Kidney tubule cell (primary cell): ENCODE measurements at regions not wholly inside any gene's neighbourhood (a gene's known extent, or its start where the extent isn't known, plus 50 kb on each side); places are given as distances from the start of the nearest gene placed in this dataset.
"Not testable (repeated sequence)": the region's sequence is repeated elsewhere in the genome, so short reads cannot be mapped to it uniquely, and the experiment has no call there.

Experiments
- DNase-seq: peaks from one replicate; pipeline ENCODE4 v3.0.0-alpha.2; 2018; ENCODE audit warnings: low spot score

- DNase-seq: no peak
Observed at GRCh38 chr10:124242791-124243190, 149.4 kb upstream of the CHST15 start.

GRCh38 chr10:124242365-124242764 lies 149.0 kb upstream of the CHST15 start:
- DNase-seq: no peak

GRCh38 chr10:124241510-124241909 lies 148.1 kb upstream of the CHST15 start:
- not testable (repeated sequence) for DNase-seq

GRCh38 chr10:124240839-124241291 lies 147.5 kb upstream of the CHST15 start:
- no peak for DNase-seq

- DNase-seq: no peak
Observed at GRCh38 chr10:124239696-124240095, 146.3 kb upstream of the CHST15 start.

GRCh38 chr10:124239134-124239533 lies 145.7 kb upstream of the CHST15 start:
- DNase-seq: no peak

- DNase-seq: peak; percentile 25
Observed at GRCh38 chr10:124238367-124238766, 145.0 kb upstream of the CHST15 start.

GRCh38 chr10:124237282-124237961 lies 144.0 kb upstream of the CHST15 start:
- DNase-seq: no peak

GRCh38 chr10:124236816-124237215 lies 143.4 kb upstream of the CHST15 start:
- no peak for DNase-seq

GRCh38 chr10:124236136-124236535 lies 142.7 kb upstream of the CHST15 start:
- no peak for DNase-seq

GRCh38 chr10:124235232-124235631 lies 141.8 kb upstream of the CHST15 start:
- DNase-seq: no peak

GRCh38 chr10:124233546-124234138 lies 140.2 kb upstream of the CHST15 start:
- DNase-seq: no peak

GRCh38 chr10:124232686-124233545 lies 139.5 kb upstream of the CHST15 start:
- no peak for DNase-seq

GRCh38 chr10:124231168-124232155 lies 138.1 kb upstream of the CHST15 start:
- no peak for DNase-seq

GRCh38 chr10:124230635-124231167 lies 137.3 kb upstream of the CHST15 start:
- no peak for DNase-seq

GRCh38 chr10:124229989-124230634 lies 136.7 kb upstream of the CHST15 start:
- DNase-seq: no peak

GRCh38 chr10:124229201-124229988 lies 136.0 kb upstream of the CHST15 start:
- no peak for DNase-seq

GRCh38 chr10:124228471-124228870 lies 135.1 kb upstream of the CHST15 start:
- no peak for DNase-seq

GRCh38 chr10:124227988-124228387 lies 134.6 kb upstream of the CHST15 start:
- DNase-seq: no peak
